ENCODE measurements at regions not wholly inside any gene's neighbourhood (a gene's known extent, or its start where the extent isn't known, plus 50 kb on each side); places are given as distances from the start of the nearest gene placed in this dataset.

DNA sequence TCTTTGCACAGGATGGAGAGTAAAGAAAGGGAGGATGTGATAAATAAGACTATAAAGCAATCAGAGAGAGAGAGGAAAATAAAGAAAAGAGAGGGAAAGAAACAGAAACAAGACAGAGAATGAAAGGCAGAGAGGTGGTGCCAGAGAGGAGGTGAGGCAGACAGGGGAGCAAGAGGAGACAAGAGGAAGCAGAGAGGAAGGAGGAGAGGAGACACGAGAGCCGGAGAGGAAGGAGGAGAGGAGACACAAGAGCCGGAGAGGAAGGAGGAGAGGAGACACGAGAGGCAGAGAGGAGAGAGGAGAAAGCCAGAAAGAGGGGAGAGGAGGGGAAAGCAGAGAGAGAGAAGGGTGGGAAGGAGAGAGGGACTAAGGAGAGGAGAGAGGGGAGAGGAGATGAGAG, 125.2 kb downstream of the PAPOLA start:
- no peaks in the 10 kb centered on the region for H3K36me3 ChIP-seq (ENCODE audit: control insufficient read depth in 4 of 4, insufficient read depth in 3 of 4, low read depth in 1 of 4, low read length in 3 of 4)
- no peak for DNase-seq (ENCODE audit: low spot score)
- peaks cover 0 to 6% (median 0%) of the 10 kb centered on the region in 4 donors for H3K9me3 ChIP-seq (ENCODE audit: control insufficient read depth in 4 of 4, low read length in 3 of 4)
- H3K27me3 ChIP-seq (ENCODE audit: control insufficient read depth in 4 of 4, insufficient read depth in 4 of 4, low read length in 3 of 4), result no peaks in the 10 kb centered on the region
- TF ChIP-seq TAF1 (conservative IDR thresholded peaks at IDR 0.05) (no peak), SP1 (IDR thresholded peaks at IDR 0.05) (no peak), REST (IDR thresholded peaks at IDR 0.05) (no peak), FOXA2 (IDR thresholded peaks at IDR 0.05) (no peak), YY1 (IDR thresholded peaks at IDR 0.05) (no peak), HNF4G (IDR thresholded peaks at IDR 0.05) (no peak)
- TF ChIP-seq, protein P1, sequence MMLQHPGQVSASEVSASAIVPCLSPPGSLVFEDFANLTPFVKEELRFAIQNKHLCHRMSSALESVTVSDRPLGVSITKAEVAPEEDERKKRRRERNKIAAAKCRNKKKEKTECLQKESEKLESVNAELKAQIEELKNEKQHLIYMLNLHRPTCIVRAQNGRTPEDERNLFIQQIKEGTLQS (IDR thresholded peaks at IDR 0.05), result no peak
- no peaks in the 10 kb centered on the region for H3K4me1 ChIP-seq (ENCODE audit: control insufficient read depth in 4 of 4, insufficient read depth in 4 of 4, low read length in 3 of 4)
- no peak overlapping the region for H3K27ac ChIP-seq (ENCODE audit: low read depth in 1 of 2, low read length in 2 of 2)
- no peak overlapping the region for H3K4me3 ChIP-seq (ENCODE audit: low read depth in 1 of 3, low read length in 3 of 3)
- WGBS, result 44% methylated on average over 4 of the region's 4 CpGs
- H3K9ac ChIP-seq (ENCODE audit: low read depth in 1 of 2, low read length in 2 of 2), result no peak overlapping the region

- WGBS, result 77% methylated on average over 10 of the region's 10 CpGs
- H3K27me3 ChIP-seq (ENCODE audit: control insufficient read depth in 4 of 4, insufficient read depth in 4 of 4, low read length in 3 of 4), result no peaks in the 10 kb centered on the region
- no peak overlapping the region for H3K9ac ChIP-seq (ENCODE audit: low read depth in 1 of 2, low read length in 2 of 2)
- H3K9me3 ChIP-seq (ENCODE audit: control insufficient read depth in 4 of 4, low read length in 3 of 4), result peaks cover 0 to 6% (median 0%) of the 10 kb centered on the region in 4 donors
- no peak overlapping the region for H3K4me3 ChIP-seq (ENCODE audit: low read depth in 1 of 3, low read length in 3 of 3)
- H3K27ac ChIP-seq (ENCODE audit: low read depth in 1 of 2, low read length in 2 of 2), result no peak overlapping the region
- DNase-seq (ENCODE audit: low spot score), result no peak
- TF ChIP-seq HNF4A (conservative IDR thresholded peaks at IDR 0.05) (no peak), NR2F2 (IDR thresholded peaks at IDR 0.05) (no peak), FOXA1 (IDR thresholded peaks at IDR 0.05) (no peak), TAF1 (conservative IDR thresholded peaks at IDR 0.05) (no peak), SP1 (IDR thresholded peaks at IDR 0.05) (no peak), EGR1 (IDR thresholded peaks at IDR 0.05; ENCODE audit: low read depth in 2 of 2) (no peak), CTCF (IDR thresholded peaks at IDR 0.05; ENCODE audit: low read depth, low read length, missing input control) (no peak), RXRA (IDR thresholded peaks at IDR 0.05) (no peak)
- TF ChIP-seq, protein P2, sequence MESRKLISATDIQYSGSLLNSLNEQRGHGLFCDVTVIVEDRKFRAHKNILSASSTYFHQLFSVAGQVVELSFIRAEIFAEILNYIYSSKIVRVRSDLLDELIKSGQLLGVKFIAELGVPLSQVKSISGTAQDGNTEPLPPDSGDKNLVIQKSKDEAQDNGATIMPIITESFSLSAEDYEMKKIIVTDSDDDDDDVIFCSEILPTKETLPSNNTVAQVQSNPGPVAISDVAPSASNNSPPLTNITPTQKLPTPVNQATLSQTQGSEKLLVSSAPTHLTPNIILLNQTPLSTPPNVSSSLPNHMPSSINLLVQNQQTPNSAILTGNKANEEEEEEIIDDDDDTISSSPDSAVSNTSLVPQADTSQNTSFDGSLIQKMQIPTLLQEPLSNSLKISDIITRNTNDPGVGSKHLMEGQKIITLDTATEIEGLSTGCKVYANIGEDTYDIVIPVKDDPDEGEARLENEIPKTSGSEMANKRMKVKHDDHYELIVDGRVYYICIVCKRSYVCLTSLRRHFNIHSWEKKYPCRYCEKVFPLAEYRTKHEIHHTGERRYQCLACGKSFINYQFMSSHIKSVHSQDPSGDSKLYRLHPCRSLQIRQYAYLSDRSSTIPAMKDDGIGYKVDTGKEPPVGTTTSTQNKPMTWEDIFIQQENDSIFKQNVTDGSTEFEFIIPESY (IDR thresholded peaks at IDR 0.05), result no peak
- no peaks in the 10 kb centered on the region for H3K36me3 ChIP-seq (ENCODE audit: control insufficient read depth in 4 of 4, insufficient read depth in 3 of 4, low read depth in 1 of 4, low read length in 3 of 4)
- H3K4me1 ChIP-seq (ENCODE audit: control insufficient read depth in 4 of 4, insufficient read depth in 4 of 4, low read length in 3 of 4), result no peaks in the 10 kb centered on the region
Measured at GRCh38 chr14:96627811-96628775, 125.9 kb downstream of the PAPOLA start.
